Spleen (tissue), 7 donors: ENCODE measurements at regions not wholly inside any gene's neighbourhood (a gene's known extent, or its start where the extent isn't known, plus 50 kb on each side); places are given as distances from the start of the nearest gene placed in this dataset.

Source experiments
- CTCF ChIP-seq, 11 experiments: fragments of 200-600 bp in 7 of 11; fragments of 450-650 bp in 4 of 11; sonication (generic) in 4 of 11; IDR thresholded peaks in 8 of 11; conservative IDR thresholded peaks in 3 of 11; 1 replicate in 7 of 11; 2 replicates in 4 of 11; pipeline versions ENCODE4 v1.4.0 to v1.8.0; 2016 to 2021; ENCODE audit warnings: antibody characterized with exemption in 11 of 11, inconsistent platforms in 4 of 11, mild to moderate bottlenecking in 1 of 11
- POLR2A ChIP-seq, 3 donors: fragments of 450-650 bp; IDR thresholded peaks; one replicate each; pipeline ENCODE4 v1.5.1; 2017; ENCODE audit warnings: antibody characterized with exemption in 3 of 3, mild to moderate bottlenecking in 1 of 3
- POLR2AphosphoS5 ChIP-seq, 3 donors: sonication (generic); formaldehyde crosslinking; IDR thresholded peaks; one replicate each; pipeline ENCODE4 v1.5.1; 2017; ENCODE audit warnings: antibody characterized with exemption in 3 of 3
- donor health status: DM: no; HTN: no; CAD: no; lungs with moderate emphysema.
- donor health status: DM: no; HTN: no; CAD: no.
- donor health status: DM: no; HTN: no; CAD: no.

- TF ChIP-seq POLR2A (IDR thresholded peaks at IDR 0.05) = no peak
- TF ChIP-seq CTCF (IDR thresholded peaks at IDR 0.05 in 8 of 11, conservative IDR thresholded peaks at IDR 0.05 in 3 of 11) = no peak
- TF ChIP-seq POLR2AphosphoS5 (IDR thresholded peaks at IDR 0.05) = no peak
Observed at GRCh38 chr16:85288341-85288868, 176.1 kb upstream of the CIBAR2 start.
